SKM-1 (cell line): ENCODE measurements at regions not wholly inside any gene's neighbourhood (a gene's known extent, or its start where the extent isn't known, plus 50 kb on each side); places are given as distances from the start of the nearest gene placed in this dataset.

Source experiments
- DNase-seq: peaks from one replicate; lab custom pipeline; 2025; ENCODE audit not compliant: unreplicated experiment; lab: John Stamatoyannopoulos, UW

DNA sequence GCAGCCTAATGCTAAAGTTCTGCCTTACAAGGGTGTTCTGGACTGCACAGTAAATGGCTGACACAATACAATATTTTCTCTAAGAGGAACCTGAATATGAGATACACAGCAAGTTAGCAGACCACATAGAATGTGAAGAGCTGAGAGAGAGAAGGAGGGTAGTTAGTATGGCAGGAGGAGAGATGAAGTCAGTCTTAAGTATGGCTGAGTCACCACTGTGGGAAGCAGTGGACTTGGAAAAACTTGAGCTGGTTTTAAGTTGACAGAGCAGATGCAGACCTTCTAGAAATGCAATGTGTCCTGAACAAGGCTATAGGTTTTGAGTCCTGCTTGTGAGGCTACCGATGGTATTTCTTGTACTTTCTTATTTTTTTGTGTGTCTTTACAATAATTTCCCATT, 172.5 kb downstream of the SH2D1A start:
- no peak for DNase-seq

DNA sequence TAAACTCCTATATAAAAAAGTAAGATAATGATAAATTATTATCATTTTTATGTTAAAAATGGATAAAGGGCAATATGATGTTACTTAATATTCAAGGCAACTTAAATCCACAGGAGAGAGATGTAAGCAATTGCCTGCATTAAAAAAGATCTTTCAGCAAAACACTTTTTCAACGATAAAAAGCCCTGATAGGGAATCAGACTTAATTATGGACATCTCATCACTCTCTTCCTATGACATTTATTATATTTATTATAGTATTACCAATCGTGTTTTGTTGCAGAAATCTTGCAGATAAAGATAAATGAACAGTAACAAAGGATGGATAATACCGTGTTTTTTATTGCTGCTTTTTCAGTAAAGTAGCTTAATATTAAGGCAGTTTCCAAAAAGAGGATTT, 178.5 kb downstream of the SH2D1A start:
- DNase-seq: no peak

DNA sequence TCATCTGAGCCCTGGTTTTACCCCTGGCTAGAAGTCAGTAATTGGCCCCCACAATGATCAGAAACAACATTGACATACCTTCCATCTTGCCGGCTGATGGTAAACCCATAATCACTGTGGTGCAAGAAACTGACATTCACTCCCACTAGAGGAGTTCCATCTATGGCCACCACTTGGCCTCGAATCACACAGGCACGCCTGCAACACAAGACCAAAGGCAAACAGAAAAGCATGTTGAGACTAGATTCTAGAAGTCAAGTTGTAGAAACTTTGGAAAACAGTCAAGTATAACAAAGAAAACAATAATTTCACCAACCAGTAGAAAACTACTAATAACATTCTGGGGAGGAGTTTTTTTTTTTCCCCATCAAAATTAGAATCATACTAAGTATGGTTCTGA, 183.4 kb downstream of the SH2D1A start:
- DNase-seq: no peak

- DNase-seq: no peak
Observed at GRCh38 chrX:124530803-124531202, 184.4 kb downstream of the SH2D1A start.

DNA sequence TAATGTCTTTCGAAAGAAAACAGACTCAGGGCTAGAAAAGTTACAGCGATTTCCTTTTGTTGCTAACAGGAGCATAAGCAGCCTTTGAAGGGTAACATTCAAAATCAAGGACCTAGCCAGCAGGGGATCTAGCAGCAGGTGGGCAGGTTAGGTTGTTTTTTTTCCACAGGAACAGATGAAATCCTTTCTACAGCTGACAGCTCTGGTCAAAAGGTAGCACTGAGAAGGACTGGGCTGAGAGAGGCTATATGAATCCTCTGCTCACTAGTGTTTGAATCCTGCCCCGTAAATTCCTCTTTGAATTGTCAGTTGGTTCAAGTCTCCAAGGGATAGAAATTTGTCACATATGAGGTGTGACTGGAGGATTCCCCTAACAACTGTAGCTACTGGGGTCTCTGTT, 188.2 kb downstream of the SH2D1A start:
- no peak for DNase-seq

- DNase-seq: no peak
Observed at GRCh38 chrX:124540474-124540873, 194.1 kb downstream of the SH2D1A start.

- no peak for DNase-seq
Observed at GRCh38 chrX:124548571-124548970, 202.2 kb downstream of the SH2D1A start.

DNA sequence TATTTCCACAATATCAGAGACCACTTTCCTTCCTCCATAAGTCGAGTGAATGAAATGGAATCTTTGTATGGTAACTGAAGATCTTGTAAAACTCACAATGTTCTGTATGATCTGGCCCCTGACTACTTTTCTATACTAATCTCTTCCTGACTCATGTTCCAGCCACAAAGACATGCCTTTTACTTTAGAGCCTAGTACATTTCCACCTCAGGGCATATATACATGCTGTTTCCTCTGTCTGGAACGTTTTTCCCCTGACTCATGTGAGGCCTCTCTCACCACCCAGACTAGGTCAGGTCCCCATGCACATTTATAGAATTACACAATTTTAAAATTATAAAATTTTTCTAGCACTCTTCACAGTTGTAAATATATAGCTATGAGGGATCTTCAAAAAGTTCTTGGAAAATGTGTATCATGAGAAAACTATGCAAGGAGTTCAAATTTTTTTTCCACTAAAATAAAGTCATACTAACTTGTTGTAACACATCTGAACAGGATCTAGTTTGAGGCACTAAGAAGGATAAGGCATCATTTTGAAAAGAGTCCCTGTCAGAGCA, 208.8 kb downstream of the SH2D1A start:
- no peak for DNase-seq

- DNase-seq: no peak
Observed at GRCh38 chrX:124557976-124558375, 211.6 kb downstream of the SH2D1A start.

GRCh38 chrX:124573468-124573867, 227.1 kb downstream of the SH2D1A start:
- no peak for DNase-seq

DNA sequence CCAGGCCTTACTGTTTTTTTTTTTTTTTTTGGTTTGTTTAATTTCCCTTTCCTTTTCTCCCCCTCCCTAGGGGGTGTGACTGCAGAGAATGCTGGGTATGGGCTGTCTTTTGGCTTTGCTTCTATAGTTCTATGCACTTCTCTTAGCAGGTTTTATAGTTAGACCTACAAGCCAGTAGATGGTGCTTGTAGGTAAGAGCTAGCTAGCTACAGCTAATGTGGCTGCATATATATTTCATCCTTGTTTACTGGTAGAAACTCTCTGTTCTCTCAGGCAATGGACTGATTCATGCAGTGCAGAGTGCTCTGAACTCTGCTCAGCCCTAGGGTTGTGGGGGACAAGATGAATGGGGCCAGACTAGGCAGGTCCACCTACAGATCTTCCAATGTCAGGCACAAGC, 246.4 kb downstream of the SH2D1A start:
- no peak for DNase-seq

- no peak for DNase-seq
Observed at GRCh38 chrX:124594017-124594651, 247.8 kb downstream of the SH2D1A start.

DNA sequence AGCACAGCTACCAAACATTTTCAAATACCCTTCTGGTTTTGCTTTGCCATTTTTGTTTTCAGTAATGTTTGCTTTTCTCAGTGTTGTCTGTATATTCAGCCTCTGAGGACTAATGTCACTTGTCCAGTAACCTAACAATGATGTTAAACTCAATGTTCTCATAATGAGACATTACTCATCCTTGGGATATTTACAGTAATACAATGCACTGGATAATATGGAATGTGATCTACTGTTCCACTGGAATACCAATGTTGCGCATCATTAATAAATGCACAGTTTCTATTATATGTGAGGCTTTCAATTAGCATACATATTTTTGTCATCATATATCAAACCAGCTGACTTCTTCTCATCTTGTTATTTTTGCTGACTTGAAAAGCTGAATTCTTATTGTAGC, 259.1 kb downstream of the SH2D1A start:
- no peak for DNase-seq

DNA sequence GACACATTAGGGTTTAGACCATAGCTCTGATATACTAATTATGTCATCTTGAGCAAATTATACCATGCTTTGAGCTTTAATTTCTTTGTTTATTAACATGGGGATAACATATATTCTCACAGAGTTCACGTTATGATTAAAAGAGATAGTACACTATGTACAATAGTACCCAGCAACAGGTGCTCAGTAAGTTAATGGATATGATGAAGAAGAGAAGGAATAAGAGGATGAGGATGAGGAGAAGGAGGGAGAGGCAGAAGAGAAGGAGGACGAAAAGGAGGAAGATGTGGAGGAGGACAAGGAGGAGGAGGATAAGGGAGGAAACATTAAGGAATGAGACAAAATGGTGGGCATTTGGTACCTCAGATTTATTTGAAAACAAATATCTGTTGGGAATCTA, 260.4 kb downstream of the SH2D1A start:
- DNase-seq: no peak

GRCh38 chrX:124619710-124620109, 273.3 kb downstream of the SH2D1A start:
- no peak for DNase-seq

DNA sequence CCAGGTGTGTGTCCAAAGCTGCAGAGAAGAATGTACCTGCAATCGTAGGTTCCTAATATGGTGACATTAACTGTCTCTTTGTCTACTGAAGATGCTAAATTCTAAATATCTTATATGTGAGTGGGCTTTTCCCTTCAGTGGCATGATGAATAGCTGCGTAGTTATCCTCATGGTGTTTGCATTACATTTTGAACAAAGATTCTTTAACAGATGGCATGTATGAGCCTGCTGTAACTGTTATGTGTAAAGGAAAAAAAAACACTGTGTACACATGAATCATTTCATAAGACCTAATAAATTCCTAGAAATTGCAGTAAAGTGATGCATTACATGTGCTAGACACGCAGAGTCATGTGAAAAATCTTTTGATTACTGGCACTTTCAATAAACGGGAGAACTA, 288.0 kb downstream of the SH2D1A start:
- no peak for DNase-seq

GRCh38 chrX:124641737-124642491, 295.6 kb downstream of the SH2D1A start:
- no peak for DNase-seq

DNA sequence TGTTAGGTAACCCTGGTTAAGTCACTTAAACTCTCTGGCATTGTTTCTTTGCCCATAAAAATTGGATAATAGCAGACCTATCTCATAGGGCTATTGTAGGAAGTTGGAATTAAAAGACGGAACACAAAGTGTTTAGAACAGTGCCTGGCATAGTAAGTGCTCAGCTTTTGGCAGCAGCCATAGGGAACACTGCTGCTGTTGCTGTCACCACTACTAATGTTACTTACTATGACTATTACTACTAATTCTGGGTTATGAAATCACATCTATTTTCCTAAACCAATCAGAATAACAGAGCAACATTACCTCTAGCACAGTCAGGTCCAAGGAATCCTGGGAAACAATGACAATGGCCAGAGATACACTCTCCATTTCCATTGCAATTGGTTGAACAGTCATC, 300.0 kb downstream of the SH2D1A start:
- no peak for DNase-seq

DNA sequence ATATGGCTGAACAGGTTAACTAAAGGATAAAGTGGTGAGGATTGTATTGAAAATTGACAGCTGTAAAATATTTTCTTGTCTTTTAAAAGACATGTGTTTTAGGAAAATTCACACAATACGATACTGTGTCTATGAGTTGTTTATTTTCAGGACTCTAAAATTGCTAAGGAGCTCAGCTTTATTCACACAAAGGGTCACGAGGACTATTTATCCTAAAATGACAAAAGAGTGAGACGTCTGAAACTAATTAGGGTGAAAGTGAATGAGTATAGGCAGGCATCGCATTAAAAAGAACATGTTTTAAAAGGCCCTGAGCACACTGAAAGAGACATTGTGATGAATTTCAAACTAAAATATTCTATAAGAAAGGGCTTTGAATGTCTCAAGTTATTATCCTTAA, 304.7 kb downstream of the SH2D1A start:
- no peak for DNase-seq

GRCh38 chrX:124665621-124666400, 319.4 kb downstream of the SH2D1A start:
- DNase-seq: no peak

DNA sequence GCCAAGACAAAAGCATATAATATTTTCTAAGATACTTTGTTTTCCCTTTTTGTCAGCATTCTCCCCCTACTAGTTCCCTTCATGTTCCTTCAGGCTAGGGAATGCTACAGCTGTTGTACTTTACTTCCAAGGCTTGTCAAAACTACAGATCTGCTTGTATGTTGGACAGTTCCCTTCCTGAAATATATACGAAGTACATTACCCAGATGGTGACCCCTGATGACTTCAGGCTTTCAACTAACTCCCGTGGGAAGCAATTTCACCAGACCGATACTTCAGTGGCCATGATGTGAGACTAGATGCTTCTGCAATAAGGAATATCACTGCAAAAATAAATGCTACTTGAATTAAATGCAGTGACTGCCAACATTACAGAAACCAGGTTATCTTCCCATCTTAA, 332.8 kb downstream of the SH2D1A start:
- DNase-seq: no peak

DNA sequence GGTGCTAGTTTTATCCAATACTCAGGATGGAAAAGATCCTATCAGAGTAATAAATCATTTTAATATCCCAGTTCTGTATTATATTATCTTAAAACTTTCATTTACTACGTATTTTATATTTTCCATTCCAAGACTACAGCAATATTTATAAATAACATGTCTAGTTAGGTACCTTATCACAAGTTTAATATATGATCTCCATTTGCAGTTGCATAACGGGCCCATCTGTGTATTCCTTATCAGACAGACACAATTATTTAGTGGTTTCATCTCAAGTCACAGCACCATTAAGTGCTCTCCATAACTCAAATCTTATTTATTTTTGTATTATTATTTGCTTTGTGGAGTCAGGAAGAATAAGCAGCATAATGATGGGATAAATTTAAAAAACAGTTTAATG, 333.9 kb downstream of the SH2D1A start:
- no peak for DNase-seq
